OCI-LY1 (cell line): ENCODE measurements at regions not wholly inside any gene's neighbourhood (a gene's known extent, or its start where the extent isn't known, plus 50 kb on each side); places are given as distances from the start of the nearest gene placed in this dataset.

ENCODE experiments used
- H2AFZ ChIP-seq: fragments of 200-600 bp; sonication (generic), shearing (Covaris generic); 2 replicates; pipeline ENCODE4 v1.6.0; 2014; ENCODE audit warnings: antibody characterized with exemption, mild to moderate bottlenecking, low read length
- H3F3A ChIP-seq: fragments of 200-600 bp; sonication (generic), shearing (Covaris generic); 2 replicates; pipeline ENCODE4 v1.6.0; 2014; ENCODE audit warnings: mild to moderate bottlenecking, antibody characterized with exemption, low read length, moderate library complexity; ENCODE audit not compliant: insufficient read depth
- H3K27ac ChIP-seq: fragments of 200-600 bp; sonication (generic); 2 replicates; pipeline ENCODE4 v1.5.1; 2014; ENCODE audit warnings: low read length, mixed run types, mild to moderate bottlenecking, low read depth; ENCODE audit not compliant: poor library complexity, severe bottlenecking
- H3K27me3 ChIP-seq: fragments of 200-600 bp; sonication (generic); 2 replicates; pipeline ENCODE4 v1.6.0; 2014; ENCODE audit warnings: antibody characterized with exemption, mild to moderate bottlenecking, low read length, moderate library complexity; ENCODE audit not compliant: insufficient read depth
- H3K36me3 ChIP-seq: fragments of 200-600 bp; sonication (generic); 2 replicates; pipeline ENCODE4 v1.6.1; 2014; ENCODE audit warnings: mild to moderate bottlenecking, antibody characterized with exemption, low read length, moderate library complexity, mixed read lengths; ENCODE audit not compliant: insufficient read depth
- H3K4me1 ChIP-seq: fragments of 200-600 bp; sonication (generic); 2 replicates; pipeline ENCODE4 v1.5.1; 2014; ENCODE audit warnings: mild to moderate bottlenecking, low read length, moderate library complexity; ENCODE audit not compliant: insufficient read depth, severe bottlenecking
- H3K4me2 ChIP-seq: fragments of 200-600 bp; sonication (generic), shearing (Covaris generic); 2 replicates; pipeline ENCODE4 v1.6.1; 2014; ENCODE audit warnings: low read length
- H3K4me3 ChIP-seq: fragments of 200-600 bp; sonication (generic); 2 replicates; pipeline ENCODE4 v1.5.1; 2014; ENCODE audit warnings: low read length, low read depth, mild to moderate bottlenecking, mixed read lengths; ENCODE audit not compliant: poor library complexity, severe bottlenecking
- H3K79me2 ChIP-seq: fragments of 200-600 bp; shearing (Covaris generic); 2 replicates; pipeline ENCODE4 v1.6.1; 2016; ENCODE audit warnings: mixed run types, low read length, mixed read lengths; ENCODE audit not compliant: insufficient read depth
- H3K9ac ChIP-seq: fragments of 200-600 bp; sonication (generic), shearing (Covaris generic); 2 replicates; pipeline ENCODE4 v1.6.1; 2014; ENCODE audit warnings: mild to moderate bottlenecking, low read length, mixed read lengths
- H3K9me2 ChIP-seq: fragments of 200-600 bp; sonication (generic), shearing (Covaris generic); 2 replicates; pipeline ENCODE4 v1.6.1; 2014; ENCODE audit warnings: low read depth, mild to moderate bottlenecking, low read length, mixed read lengths
- H3K9me3 ChIP-seq: fragments of 200-600 bp; shearing (Covaris generic); 2 replicates; pipeline ENCODE4 v1.6.1; 2014; ENCODE audit warnings: low read length, mixed read lengths
- H4K20me1 ChIP-seq: fragments of 200-600 bp; sonication (generic), shearing (Covaris generic); 2 replicates; pipeline ENCODE4 v1.6.0; 2016; ENCODE audit warnings: mild to moderate bottlenecking, low read length; ENCODE audit not compliant: insufficient read depth
- CTCF ChIP-seq: fragments of 200-600 bp; sonication (generic), shearing (Covaris generic); IDR thresholded peaks from 2 replicates; pipeline ENCODE4 v1.5.1; 2017; ENCODE audit warnings: mild to moderate bottlenecking, antibody characterized with exemption, low read length, moderate library complexity, mixed read lengths
- EZH2 ChIP-seq: fragments of 200-600 bp; sonication (generic), shearing (Covaris generic); IDR thresholded peaks from 2 replicates; pipeline ENCODE4 v1.8.0; 2017; ENCODE audit warnings: borderline replicate concordance, mixed run types, mild to moderate bottlenecking, antibody characterized with exemption, low read length, moderate library complexity, mixed read lengths

- Histone ChIP-seq H3K9ac (no peak overlapping the region), H3K4me2 (no peak overlapping the region), H3K27ac (peak overlapping the region; percentile 81), H3K9me3 (no peaks in the 10 kb centered on the region), H3K36me3 (peaks cover 12% of the 10 kb centered on the region), H3K27me3 (no peaks in the 10 kb centered on the region), H3K9me2 (no peaks in the 10 kb centered on the region), H2AFZ (no peak overlapping the region), H3K79me2 (0 out of 2 replicates have a peak, but pooled peaks cover 4% of the 10 kb centered on the region), H4K20me1 (no peaks in the 10 kb centered on the region), H3K4me1 (peaks cover 26% of the 10 kb centered on the region), H3F3A (no peaks in the 10 kb centered on the region), H3K4me3 (no peak overlapping the region)
- TF ChIP-seq CTCF: no peak
- no peak for TF ChIP-seq EZH2
Observed at GRCh38 chr9:546235-546634, 295.3 kb upstream of the DMRT1 start.

GRCh38 chr9:546797-547223 lies 294.7 kb upstream of the DMRT1 start:
- peak overlapping the region; percentile 55 for H3K4me2 ChIP-seq
- no peaks in the 10 kb centered on the region for H3K27me3 ChIP-seq
- H2AFZ ChIP-seq: no peak overlapping the region
- H3K9me3 ChIP-seq: no peaks in the 10 kb centered on the region
- peak; percentile 55 for TF ChIP-seq CTCF
- TF ChIP-seq EZH2: no peak
- H3K4me3 ChIP-seq: peak overlapping the region; percentile 47
- H3K9ac ChIP-seq: peak overlapping the region; percentile 44; the same call in 1 of the 2 replicates
- 0 out of 2 replicates have a peak, but pooled peaks cover 4% of the 10 kb centered on the region for H3K79me2 ChIP-seq
- no peaks in the 10 kb centered on the region for H3K9me2 ChIP-seq
- H3K27ac ChIP-seq: peak overlapping the region; percentile 81
- peaks cover 26% of the 10 kb centered on the region for H3K4me1 ChIP-seq
- H3F3A ChIP-seq: no peaks in the 10 kb centered on the region
- H4K20me1 ChIP-seq: no peaks in the 10 kb centered on the region
- peaks cover 10% of the 10 kb centered on the region; the same call in 1 of the 2 replicates for H3K36me3 ChIP-seq

- H3K27me3 ChIP-seq: no peaks in the 10 kb centered on the region
- TF ChIP-seq CTCF: no peak
- TF ChIP-seq EZH2: no peak
- H3K27ac ChIP-seq: peak overlapping the region; percentile 81
- peak overlapping the region; percentile 44; the same call in 1 of the 2 replicates for H3K9ac ChIP-seq
- no peaks in the 10 kb centered on the region for H4K20me1 ChIP-seq
- H3K79me2 ChIP-seq: 0 out of 2 replicates have a peak, but pooled peaks cover 4% of the 10 kb centered on the region
- no peaks in the 10 kb centered on the region for H3K9me2 ChIP-seq
- peaks cover 10% of the 10 kb centered on the region; the same call in 1 of the 2 replicates for H3K36me3 ChIP-seq
- no peaks in the 10 kb centered on the region for H3F3A ChIP-seq
- H3K4me2 ChIP-seq: peak overlapping the region; percentile 55
- no peaks in the 10 kb centered on the region for H3K9me3 ChIP-seq
- H3K4me3 ChIP-seq: peak overlapping the region; percentile 47
- peaks cover 26% of the 10 kb centered on the region for H3K4me1 ChIP-seq
- no peak overlapping the region for H2AFZ ChIP-seq
Observed at GRCh38 chr9:547314-547713, 294.2 kb upstream of the DMRT1 start.
